K562 (cell line): ENCODE measurements at regions not wholly inside any gene's neighbourhood (a gene's known extent, or its start where the extent isn't known, plus 50 kb on each side); places are given as distances from the start of the nearest gene placed in this dataset.

Experiments used
- ATAC-seq: fragments of 200-7000 bp; cut with Tn5 transposase; 3 replicates; pipeline ENCODE4 v1.9.1; 2020; ENCODE audit warnings: moderate library complexity
- BruUV-seq: library from RNA; stranded (reverse); fragments of 400-500 nt; replicated peaks from 2 replicates; lab custom pipeline; 2021; lab: Mats Ljungman, UMichigan
- CTCF ChIA-PET: fragments of 300-600 bp; formaldehyde crosslinking; extraction: SDS; loops from one replicate; lab custom pipeline; 2021; ENCODE audit warnings: low intra/inter-chr PET ratio; lab: Yijun Ruan, JAX
- POLR2A ChIA-PET: fragments of 300-600, 350-650 bp; sonication (Branson Sonifier 250); formaldehyde crosslinking; extraction: SDS; loops from one replicate; lab custom pipeline; 2021; ENCODE audit warnings: antibody characterized with exemption, inconsistent platforms; lab: Yijun Ruan, JAX
- DNase-seq, 4 experiments: peaks; one replicate each; pipeline versions ENCODE4 v3.0.0 to v3.0.0-alpha.2; 2011 to 2018; ENCODE audit warnings: low spot score in 3 of 4, mixed read lengths in 3 of 4; ENCODE audit errors: extremely low read depth in 1 of 4
- FAIRE-seq: peaks from 2 replicates; lab custom pipeline; 2011; peaks lifted over from hg19 to GRCh38; lab: Jason Lieb, UNC
- H2AFZ ChIP-seq: 2 replicates; pipeline ENCODE4 v1.6.0; 2011; ENCODE audit warnings: low read depth, low read length, control low read depth, inconsistent platforms
- H3K27ac ChIP-seq: fragments of 200-600 bp; 3 replicates; pipeline ENCODE4 v1.8.0; 2011; ENCODE audit warnings: low read depth, mild to moderate bottlenecking, control low read depth, inconsistent platforms, low read length, moderate library complexity, mixed read lengths; ENCODE audit errors: extremely low read depth
- H3K27me3 ChIP-seq, 2 experiments: fragments of 300-600 bp in 1 of 2; 2 replicates in 1 of 2; 3 replicates in 1 of 2; pipeline versions ENCODE4 v1.6.0 to v1.8.0; 2011; ENCODE audit warnings: inconsistent platforms in 2 of 2, low read length in 2 of 2, mild to moderate bottlenecking in 1 of 2, mixed read lengths in 1 of 2, moderate library complexity in 1 of 2; ENCODE audit not compliant: control insufficient read depth in 2 of 2, insufficient read depth in 2 of 2
- H3K36me3 ChIP-seq: fragments of 300-600 bp; 3 replicates; pipeline ENCODE4 v1.8.0; 2011; ENCODE audit warnings: mild to moderate bottlenecking, low read length, inconsistent platforms; ENCODE audit not compliant: control insufficient read depth, insufficient read depth
- H3K4me1 ChIP-seq, 2 experiments: fragments of 200-600 bp in 1 of 2; replicated peaks in 1 of 2; 2 replicates in 1 of 2; 3 replicates in 1 of 2; pipeline versions ENCODE4 v1.5.1 to v1.8.0; 2011; ENCODE audit warnings: inconsistent platforms in 2 of 2, low read length in 2 of 2, mild to moderate bottlenecking in 1 of 2, mixed read lengths in 1 of 2, moderate library complexity in 1 of 2; ENCODE audit not compliant: control insufficient read depth in 2 of 2, insufficient read depth in 2 of 2
- H3K4me2 ChIP-seq: 2 replicates; pipeline ENCODE4 v1.6.1; 2011; ENCODE audit warnings: low read length, control low read depth, inconsistent platforms, mixed read lengths; ENCODE audit not compliant: insufficient read depth
- H3K4me3 ChIP-seq: fragments of 200-600 bp; sonication (generic), shearing (Covaris generic); 2 replicates; pipeline ENCODE4 v1.5.1; 2016; ENCODE audit warnings: control low read depth, inconsistent platforms
- H3K79me2 ChIP-seq: fragments of 200-600 bp; 3 replicates; pipeline ENCODE4 v1.8.0; 2011; ENCODE audit warnings: low read length, inconsistent platforms; ENCODE audit not compliant: control insufficient read depth, insufficient read depth
- H3K9ac ChIP-seq, 2 experiments: 2 replicates each; pipeline versions ENCODE4 v1.6.0 to v1.6.1; 2011; ENCODE audit warnings: low read depth in 2 of 2, low read length in 2 of 2, control low read depth in 1 of 2, inconsistent platforms in 1 of 2, mild to moderate bottlenecking in 1 of 2, mixed read lengths in 1 of 2; ENCODE audit not compliant: insufficient read depth in 1 of 2
- H3K9me1 ChIP-seq: one replicate; pipeline ENCODE4 v1.6.0; 2011; ENCODE audit warnings: inconsistent platforms, mild to moderate bottlenecking, low read length, moderate library complexity; ENCODE audit not compliant: control insufficient read depth, insufficient read depth
- H3K9me3 ChIP-seq: replicated peaks from 2 replicates; pipeline ENCODE4 v1.5.1; 2011; ENCODE audit warnings: low read depth, low read length, inconsistent platforms; ENCODE audit not compliant: control insufficient read depth, insufficient read depth
- H4K20me1 ChIP-seq: replicated peaks from 2 replicates; pipeline ENCODE4 v1.6.1; 2011; ENCODE audit warnings: low read length, inconsistent platforms, mixed read lengths; ENCODE audit not compliant: control insufficient read depth, insufficient read depth
- ARID2 ChIP-seq: fragments of 450-650 bp; IDR thresholded peaks from 2 replicates; pipeline ENCODE4 v1.6.1; 2017; ENCODE audit warnings: antibody characterized with exemption, mild to moderate bottlenecking
- CCAR2 ChIP-seq: fragments of 200-400 bp; formaldehyde crosslinking; IDR thresholded peaks from 2 replicates; pipeline ENCODE4 v1.6.1; 2017; ENCODE audit warnings: mild to moderate bottlenecking, low read depth, low read length
- EP400 ChIP-seq: fragments of 450-650 bp; IDR thresholded peaks from 2 replicates; pipeline ENCODE4 v1.6.1; 2017; ENCODE audit warnings: antibody characterized with exemption, mild to moderate bottlenecking, moderate library complexity
- FOXK2 ChIP-seq, 2 experiments: fragments of 450-650 bp; IDR thresholded peaks in 1 of 2; conservative IDR thresholded peaks in 1 of 2; 2 replicates each; pipeline ENCODE4 v1.6.1; 2016; ENCODE audit warnings: low read depth in 2 of 2, mild to moderate bottlenecking in 1 of 2
- HMG20A ChIP-seq: fragments of 450-650 bp; formaldehyde crosslinking; conservative IDR thresholded peaks from 2 replicates; pipeline ENCODE4 v1.4.0; 2020; ENCODE audit warnings: mild to moderate bottlenecking, mixed read lengths
- KDM1A ChIP-seq, 2 experiments: fragments of 450-650 bp; IDR thresholded peaks; 2 replicates each; pipeline ENCODE4 v1.6.1; 2016; ENCODE audit warnings: mild to moderate bottlenecking in 2 of 2
- NCOR1 ChIP-seq: fragments of 450-650 bp; IDR thresholded peaks from 2 replicates; pipeline ENCODE4 v1.6.1; 2016; ENCODE audit warnings: mild to moderate bottlenecking, moderate library complexity
- PCBP2 ChIP-seq: fragments of 200-400 bp; formaldehyde crosslinking; IDR thresholded peaks from 2 replicates; pipeline ENCODE4 v1.6.1; 2018; ENCODE audit warnings: low read length, low read depth, mild to moderate bottlenecking, moderate library complexity; ENCODE audit not compliant: poor library complexity, severe bottlenecking
- POLR2B ChIP-seq: fragments of 450-650 bp; IDR thresholded peaks from 2 replicates; pipeline ENCODE4 v1.6.1; 2018; ENCODE audit warnings: low read depth; ENCODE audit not compliant: partially characterized antibody
- TFAM ChIP-seq: fragments of 250-450 bp; sonication (Bioruptor Pico); conservative IDR thresholded peaks from 2 replicates; pipeline ENCODE4 v1.5.0; 2021; ENCODE audit warnings: mild to moderate bottlenecking, moderate library complexity
- ZNF764 ChIP-seq: fragments of 250-450 bp; sonication (Bioruptor Pico); IDR thresholded peaks from 2 replicates; pipeline ENCODE4 v1.4.0; 2020; ENCODE audit warnings: low read depth, mild to moderate bottlenecking, moderate library complexity
- WGBS: fragments of 100-300 bp; shearing (Covaris generic); methylation state at CpG from one replicate; pipeline ENCODE4 v1.1.6; 2016; ENCODE audit warnings: low coverage, mixed read lengths; ENCODE audit not compliant: insufficient coverage; ENCODE audit errors: missing lambda C conversion rate; 5-methylcytosine and 5-hydroxymethylcytosine counted together
- in situ Hi-C: fragments of 300-500 bp; cut with MboI; formaldehyde crosslinking; loops from 4 replicates; pipeline ENCODE4 v1.15.0; 2018; ENCODE audit warnings: inconsistent platforms, mixed read lengths
- intact Hi-C: fragments of 100-400 bp; cut with micrococcal nuclease; formaldehyde crosslinking; loops from 2 replicates; pipeline ENCODE4 v1.14.2; 2022
- TF ChIP-seq, protein P1 (sequence below): fragments of 450-650 bp; formaldehyde crosslinking; IDR thresholded peaks from 2 replicates; pipeline ENCODE4 v1.4.0; 2020; ENCODE audit warnings: mild to moderate bottlenecking, mixed read lengths
- TF ChIP-seq, protein P2 (sequence below): sonication (generic); formaldehyde crosslinking; IDR thresholded peaks from 2 replicates; pipeline ENCODE4 v1.8.0; 2022; ENCODE audit warnings: mild to moderate bottlenecking, low read depth, missing genetic modification reagents

DNA sequence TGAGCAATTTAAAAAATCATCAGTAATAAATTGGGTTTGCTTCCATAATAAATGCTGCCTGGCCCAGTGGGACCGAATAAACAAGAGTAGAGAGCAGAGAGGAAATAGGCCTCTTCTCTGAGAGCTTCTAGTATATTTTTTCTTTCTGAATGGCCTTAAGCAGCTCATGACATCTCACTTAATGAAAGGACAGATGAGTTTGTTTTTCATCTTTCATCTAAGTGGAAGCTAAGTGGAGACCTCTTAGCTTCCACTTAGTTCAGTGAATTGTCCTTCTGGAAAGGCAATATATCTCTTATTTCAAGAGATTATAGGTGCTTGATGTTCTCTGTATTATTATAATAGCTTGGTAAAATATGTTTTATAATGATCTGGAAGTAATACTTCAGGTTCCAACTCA is 245.9 kb upstream of the ANO3 start:
- H3K9me3 ChIP-seq = no peaks in the 10 kb centered on the region
- ChIA-PET CTCF (no interaction called here), POLR2A (no interaction called here)
- H3K36me3 ChIP-seq = no peaks in the 10 kb centered on the region
- BruUV-seq = no TSS peak
- no peak overlapping the region for H3K4me3 ChIP-seq
- ATAC-seq (no peak), FAIRE-seq (no peak), DNase-seq (no peak)
- no peaks in the 10 kb centered on the region for H3K79me2 ChIP-seq
- no peak overlapping the region for H3K27ac ChIP-seq
- no peak overlapping the region for H2AFZ ChIP-seq
- no peak overlapping the region for H3K9ac ChIP-seq
- H3K27me3 ChIP-seq = no peaks in the 10 kb centered on the region
- no peak for TF ChIP-seq TFAM (CRISPR knock-in tag)
- TF ChIP-seq CCAR2 = no peak
- TF ChIP-seq HMG20A (CRISPR knock-in tag) = no peak
- TF ChIP-seq EP400 = no peak
- no peak for TF ChIP-seq NCOR1
- TF ChIP-seq PCBP2 = no peak
- TF ChIP-seq POLR2B = no peak
- no peak for TF ChIP-seq ZNF764 (CRISPR knock-in tag)
- no peak for TF ChIP-seq ARID2
- TF ChIP-seq, protein P1, sequence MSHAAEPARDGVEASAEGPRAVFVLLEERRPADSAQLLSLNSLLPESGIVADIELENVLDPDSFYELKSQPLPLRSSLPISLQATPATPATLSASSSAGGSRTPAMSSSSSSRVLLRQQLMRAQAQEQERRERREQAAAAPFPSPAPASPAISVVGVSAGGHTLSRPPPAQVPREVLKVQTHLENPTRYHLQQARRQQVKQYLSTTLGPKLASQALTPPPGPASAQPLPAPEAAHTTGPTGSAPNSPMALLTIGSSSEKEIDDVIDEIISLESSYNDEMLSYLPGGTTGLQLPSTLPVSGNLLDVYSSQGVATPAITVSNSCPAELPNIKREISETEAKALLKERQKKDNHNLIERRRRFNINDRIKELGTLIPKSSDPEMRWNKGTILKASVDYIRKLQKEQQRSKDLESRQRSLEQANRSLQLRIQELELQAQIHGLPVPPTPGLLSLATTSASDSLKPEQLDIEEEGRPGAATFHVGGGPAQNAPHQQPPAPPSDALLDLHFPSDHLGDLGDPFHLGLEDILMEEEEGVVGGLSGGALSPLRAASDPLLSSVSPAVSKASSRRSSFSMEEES = no peak
- TF ChIP-seq KDM1A (IDR thresholded peaks at IDR 0.05) = no peak
- TF ChIP-seq, protein P2, sequence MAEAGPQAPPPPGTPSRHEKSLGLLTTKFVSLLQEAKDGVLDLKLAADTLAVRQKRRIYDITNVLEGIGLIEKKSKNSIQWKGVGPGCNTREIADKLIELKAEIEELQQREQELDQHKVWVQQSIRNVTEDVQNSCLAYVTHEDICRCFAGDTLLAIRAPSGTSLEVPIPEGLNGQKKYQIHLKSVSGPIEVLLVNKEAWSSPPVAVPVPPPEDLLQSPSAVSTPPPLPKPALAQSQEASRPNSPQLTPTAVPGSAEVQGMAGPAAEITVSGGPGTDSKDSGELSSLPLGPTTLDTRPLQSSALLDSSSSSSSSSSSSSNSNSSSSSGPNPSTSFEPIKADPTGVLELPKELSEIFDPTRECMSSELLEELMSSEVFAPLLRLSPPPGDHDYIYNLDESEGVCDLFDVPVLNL (CRISPR knock-in tag) = no peak
- no peak for TF ChIP-seq FOXK2 (conservative IDR thresholded peaks at IDR 0.05 in 1 of 2, IDR thresholded peaks at IDR 0.05 in 1 of 2; ENCODE audit: low read depth in 2 of 2)
- in situ Hi-C loops = no loop called here
- no peaks in the 10 kb centered on the region for H4K20me1 ChIP-seq
- H3K4me1 ChIP-seq = no peaks in the 10 kb centered on the region
- intact Hi-C loops = no loop called here
- WGBS = 6% methylated on average over 1 of the region's 1 CpG
- H3K4me2 ChIP-seq = no peak overlapping the region
- no peaks in the 10 kb centered on the region for H3K9me1 ChIP-seq
